ENCODE measurements at regions not wholly inside any gene's neighbourhood (a gene's known extent, or its start where the extent isn't known, plus 50 kb on each side); places are given as distances from the start of the nearest gene placed in this dataset.

GRCh38 chr13:82900453-82900852, 981.8 kb downstream of the SLITRK1 start:
- no peaks in the 10 kb centered on the region for H3K36me3 ChIP-seq
- intact Hi-C loops (cut with DNase I) = no loop called here
- no peak for FAIRE-seq

GRCh38 chr13:82898586-82898985, 983.7 kb downstream of the SLITRK1 start:
- intact Hi-C loops (cut with DNase I) = no loop called here
- ATAC-seq = no peak
- WGBS, 2 donors = 45 to 49% methylated on average over 3 of the region's 3 CpGs

More at GRCh38 chr13:82900453-82900852, 981.8 kb downstream of the SLITRK1 start:
- Histone ChIP-seq H3K4me3 (no peak overlapping the region), H3K27me3 (no peaks in the 10 kb centered on the region), H3K4me1 (no peaks in the 10 kb centered on the region), H3K9me3 (no peaks in the 10 kb centered on the region), H3K27ac (no peak overlapping the region)
- TF ChIP-seq, protein P1, sequence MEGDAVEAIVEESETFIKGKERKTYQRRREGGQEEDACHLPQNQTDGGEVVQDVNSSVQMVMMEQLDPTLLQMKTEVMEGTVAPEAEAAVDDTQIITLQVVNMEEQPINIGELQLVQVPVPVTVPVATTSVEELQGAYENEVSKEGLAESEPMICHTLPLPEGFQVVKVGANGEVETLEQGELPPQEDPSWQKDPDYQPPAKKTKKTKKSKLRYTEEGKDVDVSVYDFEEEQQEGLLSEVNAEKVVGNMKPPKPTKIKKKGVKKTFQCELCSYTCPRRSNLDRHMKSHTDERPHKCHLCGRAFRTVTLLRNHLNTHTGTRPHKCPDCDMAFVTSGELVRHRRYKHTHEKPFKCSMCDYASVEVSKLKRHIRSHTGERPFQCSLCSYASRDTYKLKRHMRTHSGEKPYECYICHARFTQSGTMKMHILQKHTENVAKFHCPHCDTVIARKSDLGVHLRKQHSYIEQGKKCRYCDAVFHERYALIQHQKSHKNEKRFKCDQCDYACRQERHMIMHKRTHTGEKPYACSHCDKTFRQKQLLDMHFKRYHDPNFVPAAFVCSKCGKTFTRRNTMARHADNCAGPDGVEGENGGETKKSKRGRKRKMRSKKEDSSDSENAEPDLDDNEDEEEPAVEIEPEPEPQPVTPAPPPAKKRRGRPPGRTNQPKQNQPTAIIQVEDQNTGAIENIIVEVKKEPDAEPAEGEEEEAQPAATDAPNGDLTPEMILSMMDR (IDR thresholded peaks at IDR 0.05) = no peak
- DNase-seq = no peak
- no peak for ATAC-seq

DNA sequence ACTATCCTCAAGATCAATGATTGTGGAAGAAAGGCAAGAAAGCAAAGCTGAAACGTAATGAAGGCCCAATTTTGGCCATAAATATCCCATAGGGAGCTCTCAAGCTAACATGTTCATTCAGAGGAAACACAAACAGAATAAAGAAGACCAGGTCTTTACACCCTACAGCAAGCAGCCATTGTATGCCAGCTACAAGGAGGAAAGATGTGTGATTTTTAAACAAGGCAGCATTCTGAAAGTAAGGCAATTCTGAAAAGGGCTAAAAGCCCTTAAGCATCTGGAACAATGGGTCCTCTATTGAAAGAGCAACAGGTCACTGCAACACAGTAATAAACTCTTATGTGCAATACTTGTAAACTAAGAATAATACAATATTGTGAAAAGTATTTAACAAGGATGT, 1002.4 kb downstream of the SLITRK1 start:
- Histone ChIP-seq H3K9me3 (no peaks in the 10 kb centered on the region), H3K36me3 (no peaks in the 10 kb centered on the region), H3K27me3 (no peaks in the 10 kb centered on the region), H3K27ac (no peak overlapping the region), H3K4me1 (no peaks in the 10 kb centered on the region), H3K4me3 (no peak overlapping the region)
- WGBS, 2 donors = 36 to 38% methylated on average over 1 of the region's 1 CpG
- DNase-seq (no peak), ATAC-seq (no peak), FAIRE-seq (no peak)
- intact Hi-C loops (cut with DNase I) = no loop called here
- TF ChIP-seq, protein P1 (IDR thresholded peaks at IDR 0.05) = no peak

More at GRCh38 chr13:82898586-82898985, 983.7 kb downstream of the SLITRK1 start:
- TF ChIP-seq, protein P1 (IDR thresholded peaks at IDR 0.05) = no peak
- Histone ChIP-seq H3K4me1 (no peaks in the 10 kb centered on the region), H3K27me3 (no peaks in the 10 kb centered on the region), H3K36me3 (no peaks in the 10 kb centered on the region), H3K4me3 (no peak overlapping the region), H3K9me3 (peaks cover 0 to 3% (median 0%) of the 10 kb centered on the region in 4 donors), H3K27ac (no peak overlapping the region)
- no peak for DNase-seq
- no peak for FAIRE-seq

- TF ChIP-seq, protein P1 (IDR thresholded peaks at IDR 0.05) = no peak
- no peak for FAIRE-seq
- ATAC-seq = no peak
- no peaks in the 10 kb centered on the region for H3K4me1 ChIP-seq
- no peak overlapping the region for H3K4me3 ChIP-seq
- H3K27ac ChIP-seq = no peak overlapping the region
- intact Hi-C loops (cut with DNase I) = no loop called here
- H3K9me3 ChIP-seq = no peaks in the 10 kb centered on the region
- H3K36me3 ChIP-seq = no peaks in the 10 kb centered on the region
- H3K27me3 ChIP-seq = no peaks in the 10 kb centered on the region
- DNase-seq = no peak
Measured at GRCh38 chr13:82878536-82878935, 1003.7 kb downstream of the SLITRK1 start.

DNA sequence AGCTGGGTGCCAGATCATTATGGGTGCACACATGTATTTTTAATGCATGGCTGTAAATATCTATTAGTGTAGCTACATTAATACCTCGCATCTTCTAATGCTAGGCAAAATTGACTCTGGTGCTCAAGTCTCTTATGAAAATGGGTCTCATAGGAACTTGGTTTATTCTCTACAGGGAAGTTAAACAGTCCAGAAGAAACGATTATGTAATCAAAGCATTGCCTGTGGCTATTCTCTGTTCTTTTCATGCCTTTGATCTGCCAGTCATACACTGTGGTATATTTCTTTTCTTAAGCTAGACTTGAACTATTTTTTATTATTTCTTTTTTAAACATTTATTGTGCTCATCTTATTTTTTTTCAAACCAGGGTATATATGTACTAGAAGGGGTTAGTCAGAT, 1015.0 kb downstream of the SLITRK1 start:
- intact Hi-C loops (cut with DNase I) = no loop called here
- Histone ChIP-seq H3K36me3 (no peaks in the 10 kb centered on the region), H3K4me1 (no peaks in the 10 kb centered on the region), H3K27me3 (no peaks in the 10 kb centered on the region), H3K9me3 (no peaks in the 10 kb centered on the region), H3K27ac (no peak overlapping the region), H3K4me3 (no peak overlapping the region)
- FAIRE-seq = no peak
- no peak for DNase-seq
- 47 to 51% methylated on average over 2 of the region's 2 CpGs for WGBS, 2 donors
- TF ChIP-seq, protein P1 (IDR thresholded peaks at IDR 0.05) = no peak
- ATAC-seq = no peak

Measured in pancreas (tissue), 10 donors.